Uterus (tissue), 3 donors: ENCODE measurements at regions not wholly inside any gene's neighbourhood (a gene's known extent, or its start where the extent isn't known, plus 50 kb on each side); places are given as distances from the start of the nearest gene placed in this dataset.

Experiments used
- DNase-seq, 2 donors: peaks; one replicate each; pipeline ENCODE4 v3.0.0-alpha.2; 2019 to 2020
- H3K27ac ChIP-seq, 2 donors: fragments of 200-600 bp; sonication (generic); 1 replicate in 1 of 2; 2 replicates in 1 of 2; pipeline ENCODE4 v1.5.1; 2016 to 2018
- H3K27me3 ChIP-seq, 2 donors: fragments of 200-600 bp; sonication (generic); one replicate each; pipeline ENCODE4 v1.5.1; 2018 to 2019; ENCODE audit warnings: control low read depth in 1 of 2
- H3K36me3 ChIP-seq, 2 donors: fragments of 200-600 bp; sonication (generic); one replicate each; pipeline ENCODE4 v1.5.1; 2019; ENCODE audit warnings: control low read depth in 1 of 2
- H3K4me1 ChIP-seq, 2 donors: fragments of 200-600 bp; sonication (generic); one replicate each; pipeline ENCODE4 v1.5.1; 2018 to 2019; ENCODE audit warnings: control low read depth in 1 of 2
- H3K4me3 ChIP-seq, 2 donors: fragments of 200-600 bp; sonication (generic); 1 replicate in 1 of 2; 2 replicates in 1 of 2; pipeline ENCODE4 v1.5.1; 2018 to 2019; ENCODE audit warnings: mild to moderate bottlenecking in 1 of 2
- H3K9me3 ChIP-seq, 2 donors: fragments of 200-600 bp; sonication (generic); one replicate each; pipeline ENCODE4 v1.5.1; 2019; ENCODE audit warnings: control low read depth in 1 of 2
- POLR2A ChIP-seq, 2 donors: fragments of 450-650 bp; IDR thresholded peaks; one replicate each; pipeline ENCODE4 v1.6.1; 2016; ENCODE audit warnings: antibody characterized with exemption in 2 of 2, mild to moderate bottlenecking in 1 of 2, moderate library complexity in 1 of 2
- intact Hi-C: fragments of 100-400 bp; cut with DNase I; formaldehyde crosslinking; loops from one replicate; pipeline ENCODE4 v1.15.1; 2023; ENCODE audit warnings: low total_unique reads
- TF ChIP-seq, protein P1 (sequence below), 4 experiments: fragments of 200-600 bp in 2 of 4; fragments of 450-650 bp in 2 of 4; sonication (generic) in 2 of 4; IDR thresholded peaks; one replicate each; pipeline ENCODE4 v1.5.1; 2016 to 2019; ENCODE audit warnings: antibody characterized with exemption in 4 of 4, mild to moderate bottlenecking in 2 of 4, moderate library complexity in 1 of 4
- donor health status: DM: yes; HTN: yes; CAD: no.

- no peak overlapping the region for H3K4me3 ChIP-seq
- no peaks in the 10 kb centered on the region for H3K9me3 ChIP-seq
- intact Hi-C loops, result no loop called here
- no peaks in the 10 kb centered on the region for H3K4me1 ChIP-seq
- TF ChIP-seq, protein P1, sequence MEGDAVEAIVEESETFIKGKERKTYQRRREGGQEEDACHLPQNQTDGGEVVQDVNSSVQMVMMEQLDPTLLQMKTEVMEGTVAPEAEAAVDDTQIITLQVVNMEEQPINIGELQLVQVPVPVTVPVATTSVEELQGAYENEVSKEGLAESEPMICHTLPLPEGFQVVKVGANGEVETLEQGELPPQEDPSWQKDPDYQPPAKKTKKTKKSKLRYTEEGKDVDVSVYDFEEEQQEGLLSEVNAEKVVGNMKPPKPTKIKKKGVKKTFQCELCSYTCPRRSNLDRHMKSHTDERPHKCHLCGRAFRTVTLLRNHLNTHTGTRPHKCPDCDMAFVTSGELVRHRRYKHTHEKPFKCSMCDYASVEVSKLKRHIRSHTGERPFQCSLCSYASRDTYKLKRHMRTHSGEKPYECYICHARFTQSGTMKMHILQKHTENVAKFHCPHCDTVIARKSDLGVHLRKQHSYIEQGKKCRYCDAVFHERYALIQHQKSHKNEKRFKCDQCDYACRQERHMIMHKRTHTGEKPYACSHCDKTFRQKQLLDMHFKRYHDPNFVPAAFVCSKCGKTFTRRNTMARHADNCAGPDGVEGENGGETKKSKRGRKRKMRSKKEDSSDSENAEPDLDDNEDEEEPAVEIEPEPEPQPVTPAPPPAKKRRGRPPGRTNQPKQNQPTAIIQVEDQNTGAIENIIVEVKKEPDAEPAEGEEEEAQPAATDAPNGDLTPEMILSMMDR (IDR thresholded peaks at IDR 0.05), result no peak
- TF ChIP-seq POLR2A (IDR thresholded peaks at IDR 0.05), result no peak
- H3K27me3 ChIP-seq, result no peaks in the 10 kb centered on the region
- no peak overlapping the region for H3K27ac ChIP-seq
- no peaks in the 10 kb centered on the region for H3K36me3 ChIP-seq
- DNase-seq, result no peak
These were observed 610.4 kb upstream of the NUDT12 start for GRCh38 chr5:104172976-104173375.

GRCh38 chr5:104171958-104172690 is 609.5 kb upstream of the NUDT12 start:
- H3K4me3 ChIP-seq, result no peak overlapping the region
- no peaks in the 10 kb centered on the region for H3K9me3 ChIP-seq
- no peak for DNase-seq
- no peaks in the 10 kb centered on the region for H3K4me1 ChIP-seq
- H3K36me3 ChIP-seq, result no peaks in the 10 kb centered on the region
- TF ChIP-seq POLR2A (IDR thresholded peaks at IDR 0.05), result no peak
- TF ChIP-seq, protein P1 (IDR thresholded peaks at IDR 0.05), result no peak
- H3K27ac ChIP-seq, result no peak overlapping the region
- intact Hi-C loops, result no loop called here
- no peaks in the 10 kb centered on the region for H3K27me3 ChIP-seq

- no peak overlapping the region for H3K27ac ChIP-seq
- intact Hi-C loops, result no loop called here
These were observed 608.3 kb upstream of the NUDT12 start for GRCh38 chr5:104170926-104171325.

GRCh38 chr5:104146652-104147051 is 584.1 kb upstream of the NUDT12 start:
- Histone ChIP-seq H3K27me3 (no peaks in the 10 kb centered on the region), H3K4me1 (no peaks in the 10 kb centered on the region), H3K4me3 (no peak overlapping the region), H3K27ac (no peak overlapping the region), H3K36me3 (no peaks in the 10 kb centered on the region), H3K9me3 (no peaks in the 10 kb centered on the region)
- DNase-seq, result no peak
- intact Hi-C loops, result no loop called here
- TF ChIP-seq POLR2A (IDR thresholded peaks at IDR 0.05), result no peak
- TF ChIP-seq, protein P1 (IDR thresholded peaks at IDR 0.05), result no peak

More at GRCh38 chr5:104170926-104171325, 608.3 kb upstream of the NUDT12 start:
- Histone ChIP-seq H3K27me3 (no peaks in the 10 kb centered on the region), H3K4me3 (no peak overlapping the region), H3K9me3 (no peaks in the 10 kb centered on the region), H3K4me1 (no peaks in the 10 kb centered on the region), H3K36me3 (no peaks in the 10 kb centered on the region)
- no peak for DNase-seq
- no peak for TF ChIP-seq POLR2A (IDR thresholded peaks at IDR 0.05)
- TF ChIP-seq, protein P1 (IDR thresholded peaks at IDR 0.05), result no peak

GRCh38 chr5:104139840-104140239 is 577.3 kb upstream of the NUDT12 start:
- no peak for DNase-seq
- intact Hi-C loops, result no loop called here
- Histone ChIP-seq H3K4me1 (no peaks in the 10 kb centered on the region), H3K27ac (no peak overlapping the region), H3K36me3 (no peaks in the 10 kb centered on the region), H3K27me3 (no peaks in the 10 kb centered on the region), H3K4me3 (no peak overlapping the region), H3K9me3 (no peaks in the 10 kb centered on the region)
- no peak for TF ChIP-seq POLR2A (IDR thresholded peaks at IDR 0.05)
- TF ChIP-seq, protein P1 (IDR thresholded peaks at IDR 0.05), result no peak
